NCI-H69 (cell line): ENCODE measurements at regions not wholly inside any gene's neighbourhood (a gene's known extent, or its start where the extent isn't known, plus 50 kb on each side); places are given as distances from the start of the nearest gene placed in this dataset.

Source experiments
- DNase-seq: peaks from one replicate; lab custom pipeline; 2025; lab: John Stamatoyannopoulos, UW

GRCh38 chr5:2532809-2533208 is 218.7 kb downstream of the IRX2 start:
- DNase-seq, result no peak

GRCh38 chr5:2531318-2531717 is 220.2 kb downstream of the IRX2 start:
- no peak for DNase-seq

- DNase-seq, result no peak
Measured at GRCh38 chr5:2530609-2531008, 220.9 kb downstream of the IRX2 start.

- no peak for DNase-seq
Measured at GRCh38 chr5:2529371-2530092, 221.9 kb downstream of the IRX2 start.

- DNase-seq, result no peak
Measured at GRCh38 chr5:2525351-2525750, 226.1 kb downstream of the IRX2 start.

- no peak for DNase-seq
Measured at GRCh38 chr5:2524620-2525019, 226.9 kb downstream of the IRX2 start.

- DNase-seq, result no peak
Measured at GRCh38 chr5:2523180-2523579, 228.3 kb downstream of the IRX2 start.

- no peak for DNase-seq
Measured at GRCh38 chr5:2522372-2522771, 229.1 kb downstream of the IRX2 start.

- no peak for DNase-seq
Measured at GRCh38 chr5:2519153-2519552, 232.3 kb downstream of the IRX2 start.

- no peak for DNase-seq
Measured at GRCh38 chr5:2517451-2517850, 234.0 kb downstream of the IRX2 start.

- no peak for DNase-seq
Measured at GRCh38 chr5:2515180-2515764, 236.2 kb downstream of the IRX2 start.

- no peak for DNase-seq
Measured at GRCh38 chr5:2514484-2514883, 237.0 kb downstream of the IRX2 start.

- DNase-seq, result no peak
Measured at GRCh38 chr5:2511706-2512105, 239.8 kb downstream of the IRX2 start.

GRCh38 chr5:2511126-2511525 is 240.4 kb downstream of the IRX2 start:
- no peak for DNase-seq

GRCh38 chr5:2509527-2509926 is 241.9 kb downstream of the IRX2 start:
- no peak for DNase-seq

GRCh38 chr5:2508514-2508913 is 243.0 kb downstream of the IRX2 start:
- no peak for DNase-seq

- DNase-seq, result no peak
Measured at GRCh38 chr5:2507611-2508010, 243.9 kb downstream of the IRX2 start.

- DNase-seq, result no peak
Measured at GRCh38 chr5:2506603-2507002, 244.9 kb downstream of the IRX2 start.

- no peak for DNase-seq
Measured at GRCh38 chr5:2505217-2505616, 246.3 kb downstream of the IRX2 start.

- no peak for DNase-seq
Measured at GRCh38 chr5:2502970-2503594, 248.4 kb downstream of the IRX2 start.

- no peak for DNase-seq
Measured at GRCh38 chr5:2499917-2500316, 251.6 kb downstream of the IRX2 start.

GRCh38 chr5:2496891-2497290 is 254.6 kb downstream of the IRX2 start:
- no peak for DNase-seq

GRCh38 chr5:2496126-2496525 is 255.4 kb downstream of the IRX2 start:
- no peak for DNase-seq

- DNase-seq, result no peak
Measured at GRCh38 chr5:2493356-2493755, 258.1 kb downstream of the IRX2 start.
